Bronchial epithelial cell (primary cell): ENCODE measurements at regions not wholly inside any gene's neighbourhood (a gene's known extent, or its start where the extent isn't known, plus 50 kb on each side); places are given as distances from the start of the nearest gene placed in this dataset.
A peak's percentile ranks its signal among the peaks of the same experiment; 100 is the strongest.
"Not testable (repeated sequence)": the region's sequence is repeated elsewhere in the genome, so short reads cannot be mapped to it uniquely, and the experiment has no call there.

Source experiments
- DNase-seq: peaks from one replicate; pipeline ENCODE4 v3.0.0-alpha.2; 2010; ENCODE audit warnings: low read depth
- FAIRE-seq: peaks from 2 replicates; lab custom pipeline; 2011; peaks lifted over from hg19 to GRCh38; lab: Jason Lieb, UNC
- H3K27me3 ChIP-seq: 2 replicates; pipeline ENCODE4 v1.5.1; 2011; ENCODE audit warnings: low read length; ENCODE audit not compliant: control insufficient read depth, insufficient read depth
- H3K36me3 ChIP-seq: 2 replicates; pipeline ENCODE4 v1.5.1; 2011; ENCODE audit warnings: low read length; ENCODE audit not compliant: control insufficient read depth, insufficient read depth
- H3K4me3 ChIP-seq: 2 replicates; pipeline ENCODE4 v1.5.1; 2011; ENCODE audit warnings: mild to moderate bottlenecking, low read depth, low read length, control low read depth
- CTCF ChIP-seq: IDR thresholded peaks from 2 replicates; pipeline ENCODE4 v1.5.1; 2011; ENCODE audit warnings: mild to moderate bottlenecking, moderate library complexity, low read length, control low read depth, inconsistent platforms; ENCODE audit not compliant: insufficient read depth, severe bottlenecking

GRCh38 chr6:127397729-127398630 is 54.6 kb upstream of the ECHDC1 start:
- H3K36me3 ChIP-seq: no peaks in the 10 kb centered on the region
- no peaks in the 10 kb centered on the region for H3K27me3 ChIP-seq
- no peak for TF ChIP-seq CTCF
- H3K4me3 ChIP-seq: no peak overlapping the region
- DNase-seq (peak; percentile 34), FAIRE-seq (no peak)

- not testable (repeated sequence) for H3K36me3 ChIP-seq, FAIRE-seq
- peak; percentile 82 for DNase-seq
Observed at GRCh38 chr6:127397171-127397597, 53.8 kb upstream of the ECHDC1 start.

More at GRCh38 chr6:127397171-127397597, 53.8 kb upstream of the ECHDC1 start:
- not testable (repeated sequence) for H3K27me3 ChIP-seq, H3K4me3 ChIP-seq
